Upper lobe of right lung (tissue), 1 donor: ENCODE measurements at regions not wholly inside any gene's neighbourhood (a gene's known extent, or its start where the extent isn't known, plus 50 kb on each side); places are given as distances from the start of the nearest gene placed in this dataset.

Experiments used
- ATAC-seq: fragments of 200-7000 bp; cut with Tn5 transposase; one replicate; pipeline ENCODE4 v1.9.1; 2020; ENCODE audit warnings: mild to moderate bottlenecking, moderate library complexity
- DNase-seq: peaks from one replicate; pipeline ENCODE4 v3.0.0-alpha.2; 2020
- H3K27ac ChIP-seq: fragments of 200-600 bp; one replicate; pipeline ENCODE4 v1.8.0; 2022
- H3K27me3 ChIP-seq: fragments of 200-600 bp; one replicate; pipeline ENCODE4 v1.8.0; 2022; ENCODE audit warnings: mild to moderate bottlenecking
- H3K36me3 ChIP-seq: fragments of 200-600 bp; one replicate; pipeline ENCODE4 v1.8.0; 2022
- H3K4me1 ChIP-seq: fragments of 200-600 bp; one replicate; pipeline ENCODE4 v1.8.0; 2022
- H3K4me3 ChIP-seq: fragments of 200-600 bp; one replicate; pipeline ENCODE4 v1.8.0; 2022; ENCODE audit warnings: mild to moderate bottlenecking
- H3K9me3 ChIP-seq: fragments of 200-600 bp; one replicate; pipeline ENCODE4 v1.8.0; 2022
- intact Hi-C: fragments of 100-400 bp; cut with DNase I; formaldehyde crosslinking; loops from one replicate; pipeline ENCODE4 v1.11.0; 2022
- TF ChIP-seq, protein P1 (sequence below): fragments of 200-600 bp; IDR thresholded peaks from one replicate; pipeline ENCODE4 v1.8.0; 2022; ENCODE audit warnings: antibody characterized with exemption
- donor health status: DM: no; HTN: yes; CAD: no; lungs with severe emphysema.

DNA sequence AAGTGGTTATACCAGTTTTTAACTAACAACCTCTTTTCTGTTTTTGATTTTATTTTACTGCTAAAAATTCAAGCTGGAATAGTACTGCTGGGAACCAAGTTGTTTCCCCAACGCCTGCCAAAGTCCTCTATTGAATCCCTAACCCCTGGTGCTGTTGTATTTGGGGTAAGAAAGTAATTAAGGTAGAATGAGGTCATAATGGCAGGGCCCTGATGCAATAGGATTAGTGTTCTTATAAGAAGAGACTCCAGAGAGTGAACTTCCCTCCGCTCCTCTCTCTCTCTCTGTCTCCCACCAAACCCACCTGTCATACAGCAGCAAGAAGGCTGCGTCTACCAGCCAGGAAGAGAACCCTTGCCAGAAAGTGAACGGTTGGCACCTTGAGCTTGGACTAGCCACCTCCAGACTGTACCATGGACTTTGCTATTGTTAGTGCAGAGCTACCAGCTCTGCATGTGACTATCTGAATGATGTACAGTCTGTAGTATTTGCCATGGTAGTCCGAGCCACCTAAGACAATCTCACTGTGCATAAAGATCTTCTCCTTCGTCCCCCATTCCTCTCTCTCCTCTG lies 86.5 kb upstream of the KLF6 start:
- no peak for ATAC-seq
- Histone ChIP-seq H3K4me3 (no peak overlapping the region), H3K4me1 (peaks cover 7% of the 10 kb centered on the region), H3K27ac (no peak overlapping the region), H3K36me3 (no peaks in the 10 kb centered on the region), H3K9me3 (no peaks in the 10 kb centered on the region), H3K27me3 (no peaks in the 10 kb centered on the region)
- TF ChIP-seq, protein P1, sequence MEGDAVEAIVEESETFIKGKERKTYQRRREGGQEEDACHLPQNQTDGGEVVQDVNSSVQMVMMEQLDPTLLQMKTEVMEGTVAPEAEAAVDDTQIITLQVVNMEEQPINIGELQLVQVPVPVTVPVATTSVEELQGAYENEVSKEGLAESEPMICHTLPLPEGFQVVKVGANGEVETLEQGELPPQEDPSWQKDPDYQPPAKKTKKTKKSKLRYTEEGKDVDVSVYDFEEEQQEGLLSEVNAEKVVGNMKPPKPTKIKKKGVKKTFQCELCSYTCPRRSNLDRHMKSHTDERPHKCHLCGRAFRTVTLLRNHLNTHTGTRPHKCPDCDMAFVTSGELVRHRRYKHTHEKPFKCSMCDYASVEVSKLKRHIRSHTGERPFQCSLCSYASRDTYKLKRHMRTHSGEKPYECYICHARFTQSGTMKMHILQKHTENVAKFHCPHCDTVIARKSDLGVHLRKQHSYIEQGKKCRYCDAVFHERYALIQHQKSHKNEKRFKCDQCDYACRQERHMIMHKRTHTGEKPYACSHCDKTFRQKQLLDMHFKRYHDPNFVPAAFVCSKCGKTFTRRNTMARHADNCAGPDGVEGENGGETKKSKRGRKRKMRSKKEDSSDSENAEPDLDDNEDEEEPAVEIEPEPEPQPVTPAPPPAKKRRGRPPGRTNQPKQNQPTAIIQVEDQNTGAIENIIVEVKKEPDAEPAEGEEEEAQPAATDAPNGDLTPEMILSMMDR, result no peak
- intact Hi-C loops, result no loop called here
- DNase-seq, result no peak

DNA sequence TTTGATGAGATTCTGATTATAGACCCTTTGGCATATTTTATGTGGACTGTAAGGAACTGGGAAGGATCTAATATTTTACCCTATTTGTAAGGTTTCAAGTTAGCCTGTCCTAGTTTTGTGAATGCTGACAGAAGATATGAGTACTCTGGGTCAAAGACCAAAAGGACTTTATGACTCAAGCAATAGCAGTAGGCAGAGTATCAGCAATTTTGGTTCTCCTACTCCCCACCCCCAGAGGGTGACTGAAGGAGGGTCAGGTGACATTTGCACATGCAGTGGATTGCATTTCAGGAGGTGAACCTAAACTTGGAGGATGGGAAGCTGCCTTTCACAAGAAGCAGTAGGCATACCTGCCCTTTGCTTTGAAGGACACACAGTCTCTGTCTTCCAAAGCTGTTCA lies 84.0 kb upstream of the KLF6 start:
- no peaks in the 10 kb centered on the region for H3K9me3 ChIP-seq
- H3K4me3 ChIP-seq, result no peak overlapping the region
- peaks cover 4% of the 10 kb centered on the region for H3K4me1 ChIP-seq
- H3K36me3 ChIP-seq, result no peaks in the 10 kb centered on the region
- DNase-seq (no peak), ATAC-seq (peak; percentile 77)
- TF ChIP-seq, protein P1, result no peak
- no peak overlapping the region for H3K27ac ChIP-seq
- intact Hi-C loops, result no loop called here
- H3K27me3 ChIP-seq, result no peaks in the 10 kb centered on the region

DNA sequence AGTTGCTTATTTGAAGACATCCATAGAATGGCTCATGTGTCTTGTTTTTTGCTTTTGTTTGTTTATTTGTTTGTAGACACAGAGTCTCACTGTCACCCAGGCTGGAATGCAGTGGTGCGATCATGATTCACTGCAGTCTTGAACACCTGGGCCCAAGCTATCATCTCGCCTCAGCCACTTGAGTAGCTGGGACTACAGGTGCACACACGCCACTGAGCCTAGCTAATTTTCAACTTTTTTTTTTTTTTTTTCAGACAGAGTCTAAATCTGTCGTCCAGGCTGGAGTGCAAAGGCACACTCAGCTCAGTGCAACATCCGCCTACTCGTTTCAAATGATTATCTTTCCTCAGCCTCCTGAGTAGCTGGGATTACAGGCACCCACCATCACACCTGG lies 83.3 kb upstream of the KLF6 start:
- ATAC-seq, result no peak
- H3K4me1 ChIP-seq, result peaks cover 3% of the 10 kb centered on the region
- H3K27me3 ChIP-seq, result no peaks in the 10 kb centered on the region
- H3K9me3 ChIP-seq, result no peaks in the 10 kb centered on the region
- DNase-seq, result no peak
- H3K36me3 ChIP-seq, result no peaks in the 10 kb centered on the region
- TF ChIP-seq, protein P1, result no peak
- H3K4me3 ChIP-seq, result no peak overlapping the region
- intact Hi-C loops, result no loop called here
- H3K27ac ChIP-seq, result no peak overlapping the region

DNA sequence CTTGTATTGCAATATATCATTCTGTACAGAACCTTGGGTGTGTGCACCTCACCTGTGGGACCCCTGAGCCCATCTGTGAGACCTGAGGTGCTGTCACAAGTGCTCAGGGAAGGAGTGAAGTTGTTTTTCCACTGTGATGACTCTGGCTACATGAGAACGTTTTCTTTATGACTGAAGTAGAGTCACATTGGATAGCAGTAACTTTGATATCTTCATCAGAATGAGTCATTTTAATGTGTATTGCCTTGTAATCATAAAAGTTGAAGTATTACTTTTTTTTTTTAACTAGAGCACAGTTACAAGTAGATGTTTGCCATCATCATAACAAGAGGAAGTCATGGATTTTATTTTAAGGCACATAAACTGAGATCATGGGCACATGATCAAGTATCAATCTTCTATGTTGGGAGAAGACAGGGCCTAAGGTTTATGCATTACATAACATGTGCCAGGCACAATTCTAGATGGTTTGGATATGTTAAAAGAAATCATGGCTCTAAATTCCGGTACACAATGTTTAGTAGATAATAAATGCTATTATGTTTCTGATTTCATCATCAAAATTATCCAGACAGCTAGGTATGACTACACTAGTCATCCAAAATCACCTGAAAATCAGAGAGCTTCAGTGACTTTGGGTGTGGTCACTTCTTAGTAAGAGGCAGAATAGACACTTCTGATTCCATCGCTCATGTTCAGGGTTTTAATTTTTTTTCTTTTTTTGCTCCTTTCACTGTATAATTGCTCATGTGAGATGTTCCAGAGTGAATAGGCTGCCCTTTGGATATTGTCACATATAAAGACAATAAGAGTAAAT lies 82.7 kb upstream of the KLF6 start:
- DNase-seq (no peak), ATAC-seq (peak; percentile 56)
- TF ChIP-seq, protein P1, result no peak
- H3K4me1 ChIP-seq, result no peaks in the 10 kb centered on the region
- intact Hi-C loops, result no loop called here
- no peaks in the 10 kb centered on the region for H3K36me3 ChIP-seq
- H3K27ac ChIP-seq, result no peak overlapping the region
- no peaks in the 10 kb centered on the region for H3K9me3 ChIP-seq
- H3K27me3 ChIP-seq, result no peaks in the 10 kb centered on the region
- no peak overlapping the region for H3K4me3 ChIP-seq

DNA sequence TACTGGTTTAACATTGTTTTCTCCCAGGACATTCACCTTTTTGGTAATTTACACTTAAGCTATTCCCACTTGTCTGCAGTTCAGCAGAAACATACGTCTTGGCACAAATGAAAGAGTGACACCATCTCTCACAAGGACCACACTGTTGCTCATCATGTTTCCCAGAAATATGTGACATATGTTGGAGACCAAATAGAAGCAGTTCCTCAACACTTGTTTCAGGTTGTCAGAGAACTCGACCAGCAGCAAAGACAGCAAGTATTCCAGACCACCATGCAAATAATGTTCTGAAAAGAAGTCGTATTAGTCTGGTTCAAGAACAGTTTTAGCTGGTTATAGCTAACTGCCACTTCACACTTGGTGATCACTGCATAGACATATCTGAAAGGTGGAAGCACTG lies 81.3 kb upstream of the KLF6 start:
- DNase-seq (no peak), ATAC-seq (no peak)
- intact Hi-C loops, result no loop called here
- Histone ChIP-seq H3K36me3 (no peaks in the 10 kb centered on the region), H3K27ac (no peak overlapping the region), H3K27me3 (no peaks in the 10 kb centered on the region), H3K9me3 (no peaks in the 10 kb centered on the region), H3K4me3 (no peak overlapping the region), H3K4me1 (peaks cover 6% of the 10 kb centered on the region)
- TF ChIP-seq, protein P1, result no peak
